GM19397 (cell line): ENCODE measurements at regions not wholly inside any gene's neighbourhood (a gene's known extent, or its start where the extent isn't known, plus 50 kb on each side); places are given as distances from the start of the nearest gene placed in this dataset.

Source experiments
- ATAC-seq: cut with Tn5 transposase; IDR thresholded peaks from one replicate; pipeline ENCODE4 v1.9.1; 2021; ENCODE audit warnings: mild to moderate bottlenecking, moderate library complexity; ENCODE audit not compliant: unreplicated experiment

DNA sequence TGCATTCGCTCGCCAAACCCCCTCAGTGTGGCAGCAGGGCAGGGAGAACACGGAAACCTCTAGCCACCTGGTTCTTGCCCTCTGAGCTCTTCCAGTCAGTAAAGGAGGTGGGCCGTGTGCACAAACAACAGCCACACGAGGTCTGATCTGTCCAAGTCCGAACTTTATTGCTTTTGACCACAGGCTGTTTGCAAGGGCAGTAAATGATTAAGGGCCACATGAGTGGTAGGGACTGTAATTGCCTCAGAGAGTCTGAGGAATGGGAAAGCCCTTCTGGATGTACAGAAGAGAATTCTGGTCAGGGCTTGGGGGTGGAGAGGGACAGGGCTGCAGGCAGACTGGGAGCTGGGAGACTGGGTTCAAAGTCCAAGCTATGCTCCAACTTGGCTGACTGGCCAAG is 75.7 kb upstream of the LHX1 start:
- no peak for ATAC-seq

DNA sequence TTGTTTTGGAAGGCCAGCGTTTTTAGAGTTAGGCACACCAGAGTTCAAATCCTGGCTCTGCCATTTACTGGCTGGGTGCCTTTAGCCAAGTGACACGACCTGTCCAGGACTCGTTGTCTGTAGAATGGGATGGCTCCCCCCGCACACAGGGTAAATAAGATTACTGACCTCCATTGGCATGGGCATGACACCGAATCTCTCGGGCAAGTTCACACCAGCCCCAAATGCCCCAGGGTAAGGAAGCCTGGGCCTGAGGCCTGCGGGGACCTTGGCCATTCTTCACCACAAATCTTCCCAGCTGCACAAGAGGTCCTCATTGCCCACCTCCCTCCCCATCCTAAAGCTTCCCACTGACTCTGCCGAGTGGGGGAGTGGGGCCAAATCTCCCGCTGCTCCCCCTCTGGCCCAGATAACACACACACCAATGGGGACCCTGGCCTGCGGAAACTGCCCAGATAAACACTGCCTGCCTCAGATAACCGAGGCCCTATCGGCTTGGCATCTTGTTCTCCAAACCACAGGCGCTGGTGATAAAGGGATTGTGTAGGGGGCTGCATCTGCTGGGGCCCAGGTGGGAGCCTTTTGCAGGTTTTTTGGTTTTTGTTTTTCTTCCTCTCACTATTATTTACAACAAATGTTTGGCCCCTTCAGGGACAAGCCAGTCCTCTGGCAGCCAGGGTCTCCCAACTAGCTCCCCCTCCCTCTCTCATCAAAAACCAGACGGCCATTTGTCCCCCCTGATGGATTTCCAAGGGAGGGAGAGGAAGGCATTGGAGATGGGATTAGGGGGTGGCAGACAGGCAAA is 75.0 kb upstream of the LHX1 start:
- no peak for ATAC-seq

DNA sequence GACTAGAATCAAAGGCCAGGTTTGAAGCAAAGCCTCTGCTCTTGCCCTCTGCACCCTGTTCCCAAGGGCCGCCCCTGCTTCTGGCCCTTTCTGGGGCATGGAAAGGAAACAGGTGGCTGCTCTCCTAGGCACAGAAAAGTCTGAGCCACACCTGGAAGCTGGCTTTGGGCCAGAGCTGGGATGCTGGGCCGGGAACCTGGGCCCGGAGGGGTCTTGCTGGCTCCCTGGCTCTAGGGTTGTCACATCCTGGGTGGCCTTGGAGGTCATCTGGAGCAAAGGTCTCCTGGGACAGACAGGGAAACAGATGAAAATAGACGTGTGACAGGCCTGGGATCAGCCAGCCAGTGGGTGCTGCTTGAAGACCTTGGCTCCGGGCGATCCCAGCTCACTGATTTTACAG is 74.1 kb upstream of the LHX1 start:
- ATAC-seq, result no peak

DNA sequence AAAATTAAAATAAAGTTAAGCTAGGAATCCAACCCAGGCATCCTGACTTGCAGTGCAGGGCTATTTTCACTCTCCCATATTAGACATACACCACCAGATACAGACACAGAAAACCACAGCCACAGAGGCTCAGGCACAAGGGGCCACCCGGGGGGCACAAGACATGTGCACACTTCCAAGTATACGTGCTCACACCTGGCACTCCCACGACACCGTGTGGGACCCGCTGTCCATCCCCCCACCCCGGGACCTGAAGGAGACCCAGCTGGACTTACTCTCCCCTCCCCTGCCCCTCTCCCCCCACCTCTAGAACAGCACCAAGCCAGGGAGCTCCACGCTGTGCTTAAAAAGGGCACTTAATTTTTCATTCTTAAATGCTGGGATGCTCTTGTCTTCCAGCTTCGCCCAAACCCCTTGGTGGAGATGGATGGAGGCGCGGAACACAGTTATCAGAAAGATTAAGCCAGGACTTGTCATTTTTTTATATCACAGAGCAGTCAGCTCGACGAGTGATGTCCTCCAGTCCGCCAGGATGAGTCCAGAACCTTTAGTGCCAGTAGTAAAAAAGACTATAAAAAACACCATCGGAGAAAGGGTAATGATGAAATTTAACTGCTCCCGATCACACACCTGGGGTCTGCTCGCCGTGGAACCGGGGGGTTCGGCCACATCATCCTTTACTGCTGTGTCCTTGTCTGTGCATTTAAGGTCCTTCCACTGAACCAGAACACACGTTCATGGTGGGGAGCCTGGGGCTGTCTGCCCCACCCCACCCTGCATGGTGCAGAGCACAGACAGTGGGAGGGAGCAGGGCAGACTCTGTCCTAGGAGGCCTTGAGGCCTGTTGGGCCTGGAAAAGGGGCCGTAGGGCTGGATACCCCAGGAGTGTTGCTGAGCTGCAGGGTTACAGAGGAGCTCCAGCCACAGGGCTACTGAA is 73.3 kb upstream of the LHX1 start:
- ATAC-seq, result no peak

DNA sequence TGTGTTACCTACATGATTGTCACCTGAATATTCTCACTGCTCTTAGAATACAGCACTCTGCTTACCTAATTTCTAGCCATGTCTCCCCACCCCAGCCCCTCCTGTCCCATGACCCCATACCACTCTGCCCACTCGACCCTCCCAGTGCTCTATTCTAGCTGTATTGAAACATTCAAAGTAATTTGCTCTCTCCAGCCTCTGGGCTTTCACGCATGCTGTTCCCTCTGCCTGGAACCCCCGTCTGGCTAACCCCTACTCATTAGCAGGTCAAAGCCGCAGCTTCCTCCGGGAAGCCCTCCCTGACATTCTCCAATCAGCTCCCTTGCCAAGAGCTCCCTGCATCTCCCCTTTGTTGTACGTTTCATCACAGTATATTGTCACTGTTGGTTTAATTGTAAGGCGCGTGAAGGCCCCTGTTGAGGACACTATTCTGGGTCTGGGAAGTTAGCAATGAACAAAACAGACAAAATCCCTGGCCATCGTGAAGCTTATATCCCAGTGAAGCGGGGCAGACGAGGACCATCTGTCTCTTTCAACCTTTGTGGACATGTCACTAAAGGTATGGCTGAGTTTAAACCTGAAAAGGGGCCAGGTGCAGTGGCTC is 72.3 kb upstream of the LHX1 start:
- ATAC-seq, result no peak

DNA sequence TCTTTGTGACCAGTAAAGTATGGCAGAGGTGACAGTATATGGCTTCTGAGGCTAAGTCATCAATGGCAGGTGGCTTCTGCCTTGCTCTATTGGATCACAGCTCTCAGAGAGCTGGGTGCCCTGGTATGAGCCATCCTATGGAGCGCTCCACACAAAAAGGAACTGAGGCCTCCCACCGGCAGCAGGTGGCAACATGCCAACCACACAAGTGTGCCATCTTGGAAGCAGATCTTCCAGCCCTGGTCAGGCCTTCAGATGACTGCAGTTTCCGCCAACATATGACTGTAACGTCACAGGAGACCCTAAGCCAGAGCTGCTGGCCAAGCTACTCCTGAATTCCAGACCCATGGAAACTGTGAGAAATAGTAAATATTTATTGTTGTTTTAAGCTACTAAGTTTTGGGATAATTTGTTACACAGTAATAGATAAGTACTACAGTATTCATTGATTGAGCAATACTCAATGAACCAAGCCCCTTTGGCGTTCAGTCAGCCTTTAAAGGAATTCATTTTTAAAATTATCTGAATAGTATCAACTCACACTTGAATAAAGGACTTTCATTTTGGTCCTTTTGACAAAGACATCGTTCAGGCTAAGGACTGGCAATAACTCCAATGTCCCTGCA is 69.4 kb upstream of the LHX1 start:
- no peak for ATAC-seq

DNA sequence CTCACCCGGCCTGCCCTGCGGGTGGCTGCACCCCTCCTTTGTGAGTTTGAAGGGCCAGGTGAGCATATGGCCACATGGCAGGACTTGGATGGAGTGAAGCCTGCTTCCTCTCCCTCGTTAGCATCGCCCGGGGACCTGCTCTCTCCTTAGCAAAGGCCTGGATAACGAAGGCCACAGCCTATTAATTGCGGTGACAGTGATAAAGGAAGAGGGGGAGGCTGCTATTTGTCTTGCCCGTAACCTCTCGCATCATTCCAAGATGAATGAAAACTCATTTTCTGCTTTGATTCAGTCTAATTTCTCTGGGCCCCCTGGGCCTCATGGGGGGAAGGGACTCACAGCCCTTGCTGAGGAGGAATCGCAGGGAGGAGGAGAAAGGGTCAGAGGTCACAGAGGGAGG is 68.5 kb upstream of the LHX1 start:
- no peak for ATAC-seq

DNA sequence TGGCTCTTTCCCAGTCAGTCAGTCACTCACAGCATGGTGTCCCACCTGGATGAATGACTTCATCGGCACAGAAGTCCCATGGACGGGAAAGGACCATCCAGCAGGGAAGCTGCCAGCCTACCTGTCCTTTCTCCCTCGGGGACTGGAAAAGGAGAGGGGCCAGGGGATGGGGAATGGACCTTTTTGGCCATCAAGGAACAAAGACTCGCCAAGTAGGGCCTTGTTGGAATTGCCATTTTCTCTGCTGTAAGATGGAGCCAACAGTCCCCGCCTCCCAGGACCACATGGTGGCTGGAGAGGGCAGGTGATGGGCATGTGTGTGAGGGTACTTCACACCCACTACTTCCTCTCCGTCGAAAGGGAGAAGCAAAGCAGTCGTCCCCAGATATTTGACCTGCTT is 67.8 kb upstream of the LHX1 start:
- ATAC-seq, result no peak

DNA sequence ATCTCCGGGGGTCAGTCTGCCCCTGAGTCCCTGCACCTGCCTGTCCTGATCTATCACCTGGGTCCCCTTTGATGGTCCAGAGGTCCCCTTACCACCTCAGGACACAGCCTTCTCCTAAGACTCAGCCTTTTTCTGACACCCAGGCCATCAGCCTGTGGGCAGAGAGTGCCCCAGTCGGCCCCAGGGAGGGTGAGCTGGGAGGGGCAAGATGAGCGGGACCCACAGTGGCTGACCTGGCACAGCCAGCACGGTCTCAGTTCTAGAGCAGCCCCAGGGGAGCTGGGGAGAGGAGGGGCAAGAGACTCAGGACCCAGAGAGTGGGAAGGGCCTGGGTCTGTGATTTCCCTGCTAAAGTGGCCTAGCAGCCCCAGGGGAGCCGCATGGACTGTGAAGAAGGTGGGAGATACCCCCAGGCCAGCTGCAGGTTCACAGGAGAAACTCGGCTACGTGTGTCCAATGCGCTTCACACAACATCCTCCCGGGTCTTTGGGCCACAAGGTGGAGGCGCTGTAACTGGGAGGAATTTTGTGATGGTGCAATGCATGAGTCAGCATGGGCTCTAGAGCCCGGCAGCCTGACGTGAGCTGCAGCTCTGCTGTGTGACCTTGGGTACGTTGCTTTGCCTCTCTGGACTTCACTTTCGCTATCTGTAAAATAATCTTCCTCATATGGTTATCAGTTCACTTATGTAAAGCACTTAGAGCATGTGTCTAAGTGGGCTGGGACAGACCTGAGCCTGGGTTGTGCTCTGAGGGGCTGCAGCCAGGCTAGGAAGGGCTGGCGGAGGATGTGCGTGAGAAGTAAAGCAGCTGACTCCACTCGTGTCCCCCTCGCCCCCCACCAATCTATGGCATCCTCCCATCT is 67.2 kb upstream of the LHX1 start:
- ATAC-seq, result no peak

DNA sequence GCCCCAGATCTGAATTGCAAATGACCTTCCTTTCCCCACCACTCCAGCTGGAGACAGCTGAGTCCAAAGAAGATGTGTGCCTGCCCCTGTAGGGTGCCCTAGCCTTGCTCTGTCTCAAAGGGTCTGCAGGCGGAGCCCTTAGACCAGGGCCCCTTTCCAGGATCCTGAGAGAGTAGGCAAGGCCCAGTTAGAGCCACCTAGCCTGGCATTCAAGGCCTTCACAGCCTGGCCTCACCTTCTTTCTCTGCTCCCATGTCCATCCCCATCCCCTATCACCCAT is 66.6 kb upstream of the LHX1 start:
- ATAC-seq, result no peak

DNA sequence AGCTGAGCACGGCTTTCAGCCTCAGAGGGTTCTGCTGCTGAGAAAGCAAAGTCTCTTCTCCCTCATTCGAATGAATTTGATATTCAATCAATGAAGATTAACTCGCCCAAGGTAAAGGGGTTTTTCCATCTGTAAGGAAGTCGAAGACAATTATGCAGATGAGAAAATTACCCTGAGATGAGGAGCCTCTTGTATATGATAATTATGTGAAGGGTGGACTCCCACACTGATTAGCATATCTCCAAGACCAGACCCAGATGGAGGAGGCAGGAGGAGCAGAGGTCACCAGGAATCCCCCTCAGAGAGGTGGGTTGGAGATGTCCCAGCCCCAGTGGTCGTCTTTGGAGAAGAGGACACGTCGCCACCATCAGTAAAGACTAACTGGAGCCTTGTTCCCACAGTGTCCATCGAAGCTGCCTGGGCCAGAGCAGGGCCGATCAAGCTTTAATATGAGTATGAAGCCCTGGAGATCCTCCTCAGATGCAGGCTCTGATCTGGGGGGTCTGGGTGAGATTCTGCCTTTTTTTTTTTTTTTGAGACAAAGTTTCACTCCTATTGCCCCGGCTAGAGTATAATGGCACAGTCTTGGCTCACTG is 61.5 kb upstream of the LHX1 start:
- ATAC-seq, result no peak

DNA sequence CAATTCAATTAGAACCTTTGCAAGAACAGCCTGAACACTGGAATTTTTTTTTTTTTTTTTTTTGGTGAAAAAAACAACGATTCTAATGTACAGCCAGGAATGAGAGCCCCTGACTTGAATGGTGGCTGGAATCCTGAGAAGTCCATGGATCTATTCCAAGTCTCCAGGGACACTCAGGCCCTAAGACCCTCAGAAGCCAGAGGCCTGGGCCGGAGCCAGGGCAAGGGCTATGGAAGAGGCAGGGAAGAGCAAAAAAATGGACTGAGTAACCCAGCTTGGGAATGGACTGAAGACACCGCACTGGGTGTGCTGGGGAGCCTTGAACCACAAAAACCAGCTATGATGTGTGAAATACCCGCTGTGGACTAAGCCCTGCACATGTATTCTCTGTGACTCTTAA is 60.3 kb upstream of the LHX1 start:
- no peak for ATAC-seq

DNA sequence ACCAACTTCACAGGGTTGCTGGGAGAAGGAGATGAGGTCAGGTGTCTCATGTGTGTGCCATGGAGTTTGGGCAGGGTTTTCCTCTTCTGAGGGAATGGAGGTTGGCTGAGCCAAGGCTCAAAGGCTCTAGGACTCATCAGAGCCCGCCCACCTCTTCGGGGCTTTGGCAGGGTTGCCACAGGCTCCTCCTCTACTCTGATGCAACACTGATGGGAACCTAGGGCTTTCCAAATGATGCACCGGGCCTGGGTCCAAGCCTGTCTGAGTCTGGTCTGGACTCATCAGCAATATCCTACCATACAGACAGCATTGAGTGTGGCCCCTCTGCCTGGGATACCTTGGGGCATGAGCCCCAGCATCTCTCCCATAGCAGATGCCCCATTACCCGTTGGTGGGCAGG is 59.5 kb upstream of the LHX1 start:
- ATAC-seq, result no peak

DNA sequence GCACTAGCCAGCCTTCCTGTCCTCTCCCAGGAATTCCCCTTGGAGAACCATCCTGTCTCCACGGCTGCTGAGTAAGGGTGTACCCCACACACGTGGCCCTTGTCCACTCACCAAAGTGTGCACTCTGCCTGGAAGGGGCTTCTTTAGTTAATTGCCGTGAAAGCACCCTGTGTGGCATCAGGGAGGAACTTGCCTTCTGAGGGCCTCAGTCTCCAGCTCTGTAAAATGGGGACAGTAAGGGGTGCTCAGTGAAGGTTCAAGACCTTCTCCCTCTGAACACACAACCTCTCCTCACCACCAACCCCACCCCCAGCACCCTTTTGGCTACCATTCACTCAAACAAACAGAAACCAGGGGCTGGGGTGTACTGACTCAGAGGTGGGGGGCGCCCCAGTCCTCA is 59.1 kb upstream of the LHX1 start:
- no peak for ATAC-seq

DNA sequence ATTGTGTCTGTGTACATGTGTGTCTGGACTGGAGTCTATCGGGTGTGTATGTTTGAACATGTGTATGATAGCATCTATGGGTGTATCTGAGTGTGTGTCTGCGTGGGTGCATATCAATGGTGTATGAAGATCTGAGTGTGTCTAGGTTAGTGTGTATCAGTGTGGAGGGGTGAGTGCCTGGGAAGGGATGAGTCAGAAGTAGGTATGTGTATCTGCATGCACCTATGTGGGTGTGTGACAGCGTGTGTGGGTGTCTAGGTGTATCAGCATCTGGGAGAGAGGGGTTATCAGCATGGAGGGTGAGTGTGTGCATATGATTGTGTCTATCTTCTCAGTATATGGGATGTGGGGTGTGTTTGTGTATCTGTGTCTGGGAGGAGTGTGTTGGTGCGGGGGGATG is 58.2 kb upstream of the LHX1 start:
- no peak for ATAC-seq

DNA sequence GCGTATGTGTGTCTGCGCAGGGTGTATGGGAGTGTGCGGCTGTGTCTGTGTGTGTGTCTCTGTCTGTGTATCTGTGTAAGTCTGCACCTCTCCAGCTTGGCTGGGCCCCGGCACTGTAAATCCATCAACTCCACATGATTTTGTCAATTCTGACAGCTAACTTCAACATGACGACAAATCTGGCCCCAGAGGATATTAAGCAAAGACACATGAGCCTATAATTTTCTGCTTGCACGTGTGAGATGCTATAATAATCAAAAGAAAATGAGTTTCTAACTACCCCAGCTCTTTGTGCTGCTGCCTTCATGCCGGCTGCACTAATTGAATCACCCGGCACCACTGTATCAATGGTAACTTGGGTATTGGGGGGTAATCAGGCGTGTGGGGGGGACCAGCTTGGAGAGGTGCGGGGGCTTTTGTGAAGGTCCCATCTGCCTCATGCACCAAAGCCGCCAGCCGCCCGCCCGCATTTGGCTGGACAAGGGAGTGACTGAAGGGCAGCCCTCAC is 57.6 kb upstream of the LHX1 start:
- ATAC-seq, result no peak

DNA sequence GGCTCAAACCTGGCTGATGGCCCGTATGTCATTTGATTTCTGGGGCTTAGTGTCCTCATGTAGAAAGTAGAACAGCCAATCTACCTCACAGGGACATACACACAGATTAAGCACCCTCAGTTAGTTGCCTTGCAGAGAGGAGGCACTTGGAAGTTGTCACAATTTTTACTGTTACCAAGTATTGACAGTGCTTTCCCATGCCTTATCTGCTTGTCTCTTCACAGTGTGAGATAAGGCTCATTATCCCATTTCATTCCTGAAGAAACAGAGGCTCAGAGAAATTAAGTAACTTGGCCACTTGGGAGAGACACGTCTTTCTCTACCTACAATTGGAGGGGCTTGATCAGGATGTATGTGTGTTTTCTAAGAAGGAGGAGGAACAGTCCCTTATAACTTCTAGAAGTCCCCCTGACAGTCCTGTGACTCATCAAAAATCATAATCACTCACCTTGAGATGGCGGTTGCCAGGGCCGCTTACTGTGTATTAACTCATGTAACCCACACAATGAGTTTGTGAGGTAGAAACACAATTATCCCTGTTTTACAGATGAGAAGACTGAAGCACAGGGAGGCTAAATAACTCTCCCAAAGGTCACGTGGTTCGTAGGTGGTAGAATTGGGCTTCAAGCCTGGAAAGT is 56.9 kb upstream of the LHX1 start:
- ATAC-seq, result no peak

DNA sequence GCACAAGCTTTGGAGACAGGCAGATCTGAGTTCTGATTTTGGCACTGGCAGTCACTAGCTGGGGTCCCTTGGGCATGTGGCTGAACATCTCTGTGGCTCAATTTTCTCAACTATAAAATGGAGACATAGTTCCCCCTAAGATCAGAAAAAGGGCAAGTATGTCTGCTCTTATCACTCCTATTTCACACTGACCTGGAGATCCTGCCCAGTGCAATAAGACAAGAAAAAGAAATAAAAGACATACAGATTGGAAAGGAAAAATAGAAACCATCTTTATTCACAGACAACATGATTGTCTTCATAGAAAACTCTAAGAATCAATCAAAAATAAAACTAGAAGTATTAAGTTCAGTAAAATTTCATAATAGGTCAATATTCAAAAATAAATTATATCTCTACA is 56.0 kb upstream of the LHX1 start:
- no peak for ATAC-seq

DNA sequence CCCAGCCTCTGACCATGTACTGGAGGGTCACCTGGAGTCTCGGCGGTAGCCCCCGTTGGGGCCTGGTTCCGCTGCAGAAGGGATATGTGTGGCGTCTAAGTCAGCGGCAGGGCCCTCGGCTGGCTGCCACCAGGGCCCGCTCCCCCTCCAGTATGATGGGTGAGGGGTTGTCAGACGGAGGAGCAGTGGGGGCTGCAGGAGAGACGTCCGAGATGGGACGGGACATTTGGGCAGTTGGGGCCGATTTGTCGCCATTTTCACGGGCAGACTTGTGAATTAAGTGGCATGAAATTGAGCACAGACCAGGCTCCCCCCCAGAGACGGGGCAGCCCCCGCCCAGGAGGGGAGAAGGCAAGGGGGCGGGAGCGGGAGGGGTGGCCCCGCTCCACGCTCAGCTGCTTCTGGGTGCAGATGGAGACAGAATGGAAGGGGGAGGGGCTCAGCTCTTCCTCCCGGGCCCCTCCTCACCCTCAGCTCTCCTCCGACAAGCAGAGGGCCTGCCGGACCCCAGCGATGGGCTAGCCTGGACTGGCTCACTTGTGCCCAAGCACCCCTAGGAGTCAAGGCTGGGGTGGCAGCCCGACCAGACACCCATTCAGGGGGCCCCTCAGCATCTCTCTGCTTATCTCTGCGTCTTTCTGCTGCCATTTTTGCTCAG is 52.7 kb upstream of the LHX1 start:
- ATAC-seq, result no peak
